Spinal cord (tissue), 9 donors: ENCODE measurements at regions not wholly inside any gene's neighbourhood (a gene's known extent, or its start where the extent isn't known, plus 50 kb on each side); places are given as distances from the start of the nearest gene placed in this dataset.
A peak's percentile ranks its signal among the peaks of the same experiment; 100 is the strongest.
"Not testable (repeated sequence)": the region's sequence is repeated elsewhere in the genome, so short reads cannot be mapped to it uniquely, and the experiment has no call there.

Experiments used
- DNase-seq, 6 donors: peaks; one replicate each; pipeline versions ENCODE4 v3.0.0 to v3.0.0-alpha.2; 2013 to 2015; ENCODE audit warnings: low spot score in 6 of 6, low read depth in 4 of 6
- H3K27ac ChIP-seq: one replicate; pipeline ENCODE4 v1.5.1; 2013; ENCODE audit warnings: low read depth, low read length, control low read depth
- H3K27me3 ChIP-seq: one replicate; pipeline ENCODE4 v1.6.1; 2013; ENCODE audit warnings: low read length; ENCODE audit not compliant: control insufficient read depth, insufficient read depth
- H3K36me3 ChIP-seq: one replicate; pipeline ENCODE4 v1.6.1; 2013; ENCODE audit warnings: low read length; ENCODE audit not compliant: control insufficient read depth, insufficient read depth
- H3K4me1 ChIP-seq: one replicate; pipeline ENCODE4 v1.6.1; 2013; ENCODE audit warnings: low read length; ENCODE audit not compliant: control insufficient read depth, insufficient read depth
- H3K4me3 ChIP-seq: one replicate; pipeline ENCODE4 v1.5.1; 2013; ENCODE audit warnings: low read depth, low read length, control low read depth
- H3K9me3 ChIP-seq: one replicate; pipeline ENCODE4 v1.6.1; 2013; ENCODE audit warnings: low read length; ENCODE audit not compliant: control insufficient read depth, insufficient read depth
- WGBS: methylation state at CpG from one replicate; pipeline ENCODE4 v1.1.5; 2013; ENCODE audit warnings: missing lambda C conversion rate; ENCODE audit not compliant: insufficient coverage; 5-methylcytosine and 5-hydroxymethylcytosine counted together
- donor health status: healthy.

DNA sequence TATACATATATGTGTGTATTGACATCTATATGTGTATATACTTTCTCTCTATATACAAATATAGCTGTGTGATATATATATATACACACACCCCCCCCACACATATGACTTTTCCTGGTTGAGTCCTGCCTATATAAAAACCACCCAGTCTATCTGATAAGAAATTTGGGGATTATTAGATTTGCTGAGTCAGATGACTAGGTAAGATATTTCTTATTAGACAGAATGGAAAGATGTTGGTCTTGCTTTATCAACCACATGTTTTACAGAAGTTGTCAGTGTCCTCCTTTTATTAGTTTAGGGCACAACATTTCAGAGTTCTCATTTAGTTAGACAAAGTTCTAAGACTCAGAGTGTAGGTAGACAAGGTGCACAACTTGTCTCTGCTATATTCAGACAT lies 953.3 kb downstream of the METTL15 start:
- no peak overlapping the region for H3K27ac ChIP-seq
- no peaks in the 10 kb centered on the region for H3K27me3 ChIP-seq
- no peaks in the 10 kb centered on the region for H3K36me3 ChIP-seq
- no peaks in the 10 kb centered on the region for H3K9me3 ChIP-seq
- DNase-seq, result no peak
- H3K4me1 ChIP-seq, result no peaks in the 10 kb centered on the region
- H3K4me3 ChIP-seq, result no peak overlapping the region

DNA sequence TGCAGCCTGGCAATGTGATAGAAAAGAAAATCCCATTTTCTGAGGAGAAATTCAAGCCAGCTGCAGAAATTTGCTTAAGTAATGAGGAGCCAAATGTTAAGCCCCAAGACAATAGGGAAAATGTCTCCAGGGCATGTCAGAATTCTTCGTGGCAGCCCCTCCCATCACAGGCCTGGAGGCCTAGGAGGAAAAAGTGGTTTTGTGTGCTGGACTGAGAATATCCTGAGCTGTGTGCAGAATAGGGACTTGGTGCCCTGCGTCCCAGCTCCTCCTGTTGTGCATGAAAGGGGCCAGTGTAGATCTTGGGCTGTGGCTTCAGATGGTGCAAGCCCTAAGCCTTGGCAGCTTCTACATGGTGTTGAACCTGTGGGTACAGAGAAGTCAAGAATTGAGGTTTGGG lies 948.3 kb downstream of the METTL15 start:
- not testable (repeated sequence) for H3K27ac ChIP-seq, H3K27me3 ChIP-seq, H3K9me3 ChIP-seq, H3K4me1 ChIP-seq, H3K36me3 ChIP-seq, DNase-seq, H3K4me3 ChIP-seq
- 75% methylated on average over 1 of the region's 2 CpGs for WGBS

DNA sequence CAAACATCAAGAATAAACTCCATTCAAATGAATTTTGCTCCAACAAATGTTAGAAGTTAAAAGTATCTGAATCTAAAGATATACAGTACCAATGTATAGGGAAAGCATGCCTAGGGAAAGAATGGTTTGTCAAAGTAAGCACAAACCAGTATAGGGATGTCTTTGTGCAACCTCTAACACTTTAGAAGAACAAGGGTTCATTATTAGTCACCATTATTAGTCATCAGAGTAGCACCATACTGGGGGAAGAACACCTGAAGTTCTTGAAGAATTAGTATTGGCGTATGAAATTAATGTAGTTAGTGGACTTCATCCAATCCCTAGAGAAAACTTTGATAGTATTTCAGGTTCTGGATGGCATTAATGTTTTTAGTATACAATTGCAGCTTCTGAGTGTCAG lies 943.7 kb downstream of the METTL15 start:
- Histone ChIP-seq H3K27ac (no peak overlapping the region), H3K36me3 (no peaks in the 10 kb centered on the region), H3K9me3 (no peaks in the 10 kb centered on the region), H3K4me1 (no peaks in the 10 kb centered on the region), H3K27me3 (no peaks in the 10 kb centered on the region), H3K4me3 (no peak overlapping the region)
- no peak for DNase-seq
- WGBS, result no CpG with 5 or more reads among the region's 1 CpG

DNA sequence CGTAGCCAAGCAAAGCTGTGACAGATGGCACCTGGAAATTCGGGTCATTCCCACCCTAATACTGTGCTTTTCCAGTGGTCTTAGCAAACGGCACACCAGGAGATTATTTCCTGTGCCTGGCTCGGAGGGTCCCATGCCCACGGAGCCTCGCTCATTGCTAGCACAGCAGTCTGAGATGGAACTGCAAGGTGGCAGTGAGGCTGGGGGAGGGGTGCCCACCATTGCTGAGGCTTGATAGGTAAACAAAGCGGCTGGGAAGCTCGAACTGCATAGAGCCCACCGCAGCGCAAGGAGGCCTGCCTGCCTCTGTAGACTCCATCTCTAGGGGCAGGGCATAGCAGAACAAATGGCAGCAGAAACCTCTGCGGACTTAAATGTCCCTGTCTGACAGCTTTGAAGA lies 942.8 kb downstream of the METTL15 start:
- not testable (repeated sequence) for H3K27me3 ChIP-seq, DNase-seq, H3K9me3 ChIP-seq, H3K4me1 ChIP-seq, H3K36me3 ChIP-seq, H3K4me3 ChIP-seq, H3K27ac ChIP-seq
- WGBS, result 93% methylated on average over 10 of the region's 11 CpGs

DNA sequence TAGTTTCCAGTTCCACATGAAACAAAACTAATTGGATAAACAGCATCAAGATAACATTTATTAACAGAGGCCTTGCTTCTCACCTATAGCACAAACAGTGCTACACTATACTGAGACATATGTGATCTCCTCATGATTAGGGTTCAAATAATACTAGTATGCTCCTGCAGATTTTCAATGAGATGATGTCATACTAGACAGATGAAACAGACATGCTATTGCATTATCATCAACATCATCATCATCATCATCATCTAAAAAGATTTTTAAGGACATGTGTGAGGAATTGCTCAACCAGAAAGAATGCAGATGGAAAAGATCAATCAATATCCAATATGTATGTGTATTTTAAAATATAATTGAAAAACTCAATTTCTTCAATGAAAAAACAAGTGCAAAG lies 932.3 kb downstream of the METTL15 start:
- H3K36me3 ChIP-seq, result no peaks in the 10 kb centered on the region
- no peaks in the 10 kb centered on the region for H3K27me3 ChIP-seq
- DNase-seq, result no peak
- H3K27ac ChIP-seq, result no peak overlapping the region
- H3K4me3 ChIP-seq, result no peak overlapping the region
- H3K4me1 ChIP-seq, result no peaks in the 10 kb centered on the region
- H3K9me3 ChIP-seq, result no peaks in the 10 kb centered on the region

DNA sequence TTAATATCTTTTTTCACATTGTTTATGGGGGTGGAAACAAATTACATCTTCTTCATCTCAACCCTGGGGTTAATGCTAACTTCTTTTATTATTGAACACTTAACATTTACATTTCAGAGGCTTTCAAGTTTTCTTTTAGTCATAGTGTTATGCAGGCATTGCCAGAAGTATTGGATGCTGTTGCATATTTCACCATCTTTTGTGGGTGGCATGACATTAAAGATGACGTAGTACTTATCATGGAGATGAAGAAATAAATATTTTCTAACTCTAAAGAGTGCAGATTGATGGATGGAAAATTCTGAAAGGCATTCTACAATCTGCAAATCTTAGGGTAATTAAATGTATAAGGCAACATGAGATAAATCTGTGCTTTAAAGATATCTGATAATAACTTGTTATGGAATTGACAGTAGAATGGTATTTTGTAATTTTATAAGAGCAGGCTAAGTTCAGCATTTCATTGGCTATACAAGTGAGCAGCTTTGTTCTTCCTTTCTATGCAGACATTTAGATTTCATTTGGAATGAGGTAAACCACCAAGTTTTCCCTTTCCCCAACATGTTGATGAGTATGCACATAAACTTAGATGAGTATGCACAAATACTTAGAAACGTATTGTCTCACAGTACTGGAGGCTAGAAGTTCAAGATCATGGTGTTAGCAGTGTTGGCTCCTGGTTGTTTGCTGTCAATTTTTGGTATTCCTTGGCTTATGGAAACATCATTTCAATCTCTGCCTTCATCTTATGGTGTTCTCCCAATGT lies 924.4 kb downstream of the METTL15 start:
- 40% methylated on average over 1 of the region's 2 CpGs for WGBS
- H3K9me3 ChIP-seq, result peaks cover 3% of the 10 kb centered on the region
- no peaks in the 10 kb centered on the region for H3K27me3 ChIP-seq
- H3K27ac ChIP-seq, result no peak overlapping the region
- no peak for DNase-seq
- no peaks in the 10 kb centered on the region for H3K4me1 ChIP-seq
- no peak overlapping the region for H3K4me3 ChIP-seq
- no peaks in the 10 kb centered on the region for H3K36me3 ChIP-seq

DNA sequence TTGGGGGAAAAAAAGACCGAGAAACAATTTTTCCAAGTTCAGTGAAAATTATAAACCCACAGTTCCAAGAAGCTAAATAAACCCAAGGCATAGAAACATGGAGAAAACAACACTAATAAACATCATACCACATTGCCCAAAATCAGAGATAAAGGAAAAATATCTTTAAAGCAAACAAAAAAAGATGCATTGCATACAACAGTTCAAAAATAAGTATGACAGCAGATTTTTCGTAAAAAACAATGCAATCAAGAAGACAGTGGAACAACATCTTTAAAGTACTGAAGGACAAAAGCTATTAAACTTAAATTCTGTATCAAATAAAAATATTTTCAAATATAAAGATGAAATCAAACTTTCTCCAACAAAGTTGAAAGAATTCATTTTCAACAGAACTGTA lies 921.3 kb downstream of the METTL15 start:
- DNase-seq, result no peak
- no peaks in the 10 kb centered on the region for H3K36me3 ChIP-seq
- H3K4me1 ChIP-seq, result no peaks in the 10 kb centered on the region
- H3K27me3 ChIP-seq, result no peaks in the 10 kb centered on the region
- H3K27ac ChIP-seq, result no peak overlapping the region
- H3K9me3 ChIP-seq, result peaks cover 3% of the 10 kb centered on the region
- WGBS, result no CpG with 5 or more reads among the region's 2 CpGs
- H3K4me3 ChIP-seq, result no peak overlapping the region

DNA sequence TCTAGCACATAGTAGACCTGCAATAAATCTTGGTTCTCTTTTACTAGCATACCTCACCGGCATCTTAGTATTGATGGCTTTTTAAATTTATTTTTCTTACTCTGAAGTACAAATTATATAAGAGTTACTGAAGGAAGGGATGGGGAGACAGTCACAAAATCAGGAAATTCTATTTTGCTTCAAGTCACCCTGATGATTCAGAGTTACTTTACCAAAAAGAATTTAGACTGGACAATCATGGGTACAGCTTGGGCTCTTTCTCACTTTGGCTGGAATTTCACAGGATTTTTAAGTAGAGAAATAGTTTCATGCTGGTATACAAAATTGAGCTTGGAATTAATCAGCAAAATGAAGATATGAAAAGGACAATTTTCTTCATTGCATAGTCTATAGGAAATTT lies 919.2 kb downstream of the METTL15 start:
- H3K4me3 ChIP-seq, result no peak overlapping the region
- H3K36me3 ChIP-seq, result no peaks in the 10 kb centered on the region
- H3K9me3 ChIP-seq, result peaks cover 3% of the 10 kb centered on the region
- no CpG with 5 or more reads among the region's 1 CpG for WGBS
- H3K4me1 ChIP-seq, result no peaks in the 10 kb centered on the region
- H3K27me3 ChIP-seq, result no peaks in the 10 kb centered on the region
- H3K27ac ChIP-seq, result no peak overlapping the region
- no peak for DNase-seq

DNA sequence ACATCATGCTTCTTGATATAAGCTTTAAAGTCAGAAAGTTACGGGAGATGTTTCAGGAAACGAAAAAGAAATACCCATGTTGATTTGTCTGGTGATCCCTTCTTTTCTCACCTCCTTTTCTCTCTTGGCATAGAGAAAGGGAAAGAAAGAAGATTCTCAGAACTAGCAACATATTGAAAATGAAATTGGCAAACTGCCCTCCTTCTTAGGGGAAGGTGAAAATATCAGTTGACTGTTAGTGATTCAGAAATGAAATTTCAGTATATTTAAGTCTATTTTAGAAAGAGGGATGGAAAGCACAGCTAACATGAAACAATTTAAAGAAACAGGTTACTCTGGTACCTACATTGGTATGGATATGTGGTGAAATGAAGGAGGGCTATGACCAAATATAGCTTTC lies 918.1 kb downstream of the METTL15 start:
- Histone ChIP-seq H3K27me3 (no peaks in the 10 kb centered on the region), H3K36me3 (no peaks in the 10 kb centered on the region), H3K4me1 (no peaks in the 10 kb centered on the region), H3K4me3 (no peak overlapping the region), H3K9me3 (peaks cover 3% of the 10 kb centered on the region), H3K27ac (no peak overlapping the region)
- peak in 1 of 6 donors; percentile 7 for DNase-seq
- WGBS, result no CpG with 5 or more reads among the region's 2 CpGs

DNA sequence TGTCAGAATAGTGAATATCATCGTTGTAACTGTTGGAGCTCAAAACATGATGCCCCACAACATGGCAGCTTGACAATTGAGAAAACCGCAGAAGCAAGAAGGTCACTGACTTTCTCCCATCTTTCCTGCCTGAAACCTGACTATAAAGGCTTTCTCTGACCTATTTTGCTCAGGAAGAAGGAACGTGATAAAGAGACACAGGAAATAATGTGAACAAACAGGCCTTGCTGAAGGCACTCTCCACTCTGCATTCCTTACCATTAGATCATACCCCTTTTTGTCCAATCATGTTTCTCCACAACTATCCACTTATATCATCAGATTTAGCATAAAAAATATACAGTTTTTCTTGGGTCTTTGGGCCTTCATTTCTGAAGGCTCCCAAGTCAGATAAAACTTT lies 916.8 kb downstream of the METTL15 start:
- WGBS, result 94% methylated on average over 3 of the region's 3 CpGs
- Histone ChIP-seq H3K36me3 (no peaks in the 10 kb centered on the region), H3K27ac (no peak overlapping the region)

More for the DNA sequence above, 916.8 kb downstream of the METTL15 start:
- no peak for DNase-seq
- Histone ChIP-seq H3K4me1 (no peaks in the 10 kb centered on the region), H3K27me3 (no peaks in the 10 kb centered on the region), H3K4me3 (no peak overlapping the region), H3K9me3 (peaks cover 3% of the 10 kb centered on the region)
